ENCODE measurements at regions not wholly inside any gene's neighbourhood (a gene's known extent, or its start where the extent isn't known, plus 50 kb on each side); places are given as distances from the start of the nearest gene placed in this dataset.

GRCh38 chr13:48790199-48790598, 136.5 kb downstream of the CYSLTR2 start:
- no peak for TF ChIP-seq POLR2A (IDR thresholded peaks at IDR 0.05; ENCODE audit: low read depth, low read length)
- TF ChIP-seq POLR2AphosphoS5 (IDR thresholded peaks at IDR 0.05; ENCODE audit: low read depth, low read length): no peak
- no peak for TF ChIP-seq TAF1 (IDR thresholded peaks at IDR 0.05; ENCODE audit: low read depth, low read length)
- TF ChIP-seq SPI1 (IDR thresholded peaks at IDR 0.05; ENCODE audit: low read depth, low read length): no peak
- no peak for TF ChIP-seq POU2F2 (IDR thresholded peaks at IDR 0.05; ENCODE audit: low read depth, low read length)

All from GM12891 (cell line).